HepG2 (cell line): ENCODE measurements at regions not wholly inside any gene's neighbourhood (a gene's known extent, or its start where the extent isn't known, plus 50 kb on each side); places are given as distances from the start of the nearest gene placed in this dataset.

Experiments
- CCDC6 ChIP-seq: sonication (generic); formaldehyde crosslinking; IDR thresholded peaks from 2 replicates; pipeline ENCODE4 v1.8.1; 2022; ENCODE audit warnings: mild to moderate bottlenecking, missing genetic modification reagents, moderate library complexity
- FOSL2 ChIP-seq: sonication (generic); formaldehyde crosslinking; IDR thresholded peaks from 2 replicates; pipeline ENCODE4 v1.4.0; 2020; ENCODE audit warnings: missing genetic modification reagents
- FOXO1 ChIP-seq: sonication (generic); formaldehyde crosslinking; IDR thresholded peaks from 2 replicates; pipeline ENCODE4 v1.4.0; 2020; ENCODE audit warnings: missing genetic modification reagents
- RAD21 ChIP-seq: fragments of 450-650 bp; formaldehyde crosslinking; IDR thresholded peaks from 2 replicates; pipeline ENCODE4 v1.5.0; 2020; ENCODE audit warnings: mild to moderate bottlenecking
- RBM39 ChIP-seq: fragments of 200-400 bp; formaldehyde crosslinking; IDR thresholded peaks from one replicate; pipeline ENCODE4 v1.6.1; 2018; ENCODE audit warnings: antibody characterized with exemption, mild to moderate bottlenecking, low read depth, low read length; ENCODE audit not compliant: poor library complexity, severe bottlenecking
- TAF15 ChIP-seq: fragments of 200-400 bp; formaldehyde crosslinking; IDR thresholded peaks from one replicate; pipeline ENCODE4 v1.6.1; 2018; ENCODE audit warnings: mild to moderate bottlenecking, low read depth, low read length; ENCODE audit not compliant: poor library complexity, severe bottlenecking
- THAP11 ChIP-seq: IDR thresholded peaks from 2 replicates; pipeline ENCODE4 v1.6.1; 2016; ENCODE audit warnings: missing biosample characterization, missing genetic modification reagents
- XBP1 ChIP-seq: sonication (generic); formaldehyde crosslinking; IDR thresholded peaks from 2 replicates; pipeline ENCODE4 v1.5.0; 2020; ENCODE audit warnings: missing genetic modification reagents
- XRCC5 ChIP-seq: fragments of 200-400 bp; formaldehyde crosslinking; optimal IDR thresholded peaks from 2 replicates; pipeline ENCODE3; 2017; ENCODE audit warnings: mild to moderate bottlenecking, low read length
- YY1 ChIP-seq: IDR thresholded peaks from 2 replicates; pipeline ENCODE4 v1.6.1; 2011; ENCODE audit warnings: low read length, low read depth, moderate library complexity, mild to moderate bottlenecking; ENCODE audit not compliant: insufficient read depth, insufficient replicate concordance
- ZKSCAN1 ChIP-seq: fragments of 150-350 bp; IDR thresholded peaks from 2 replicates; pipeline ENCODE4 v1.6.1; 2014; ENCODE audit warnings: low read length
- ZNF12 ChIP-seq: sonication (generic); formaldehyde crosslinking; IDR thresholded peaks from 2 replicates; pipeline ENCODE4 v1.5.0; 2020; ENCODE audit warnings: missing genetic modification reagents
- ZNF234 ChIP-seq: sonication (generic); formaldehyde crosslinking; conservative IDR thresholded peaks from 2 replicates; pipeline ENCODE4 v1.5.1; 2020; ENCODE audit warnings: mild to moderate bottlenecking, missing genetic modification reagents
- ZNF501 ChIP-seq: sonication (generic); formaldehyde crosslinking; IDR thresholded peaks from 2 replicates; pipeline ENCODE4 v1.5.1; 2020; ENCODE audit warnings: mild to moderate bottlenecking, moderate library complexity, missing genetic modification reagents
- ZNF678 ChIP-seq: sonication (generic); formaldehyde crosslinking; IDR thresholded peaks from 2 replicates; pipeline ENCODE4 v1.4.0; 2020; ENCODE audit warnings: mild to moderate bottlenecking, missing genetic modification reagents
- ZNF766 ChIP-seq: sonication (generic); formaldehyde crosslinking; IDR thresholded peaks from 2 replicates; pipeline ENCODE4 v1.5.0; 2020; ENCODE audit warnings: missing genetic modification reagents, borderline replicate concordance
- ZNF777 ChIP-seq: sonication (generic); formaldehyde crosslinking; IDR thresholded peaks from 2 replicates; pipeline ENCODE4 v1.4.0; 2020; ENCODE audit warnings: missing genetic modification reagents
- TF ChIP-seq, protein P1 (sequence below): sonication (generic); formaldehyde crosslinking; IDR thresholded peaks from 2 replicates; pipeline ENCODE4 v1.8.1; 2023; ENCODE audit warnings: mild to moderate bottlenecking, missing genetic modification reagents
- TF ChIP-seq, protein P2 (sequence below): sonication (generic); formaldehyde crosslinking; IDR thresholded peaks from 2 replicates; pipeline ENCODE4 v1.4.0; 2020; ENCODE audit warnings: missing genetic modification reagents, borderline replicate concordance
- TF ChIP-seq, protein P3 (sequence below): sonication (generic); formaldehyde crosslinking; IDR thresholded peaks from 2 replicates; pipeline ENCODE4 v1.4.0; 2020; ENCODE audit warnings: missing genetic modification reagents
- TF ChIP-seq, protein P4 (sequence below), 2 experiments: fragments of 450-650 bp in 1 of 2; sonication (generic) in 1 of 2; formaldehyde crosslinking; IDR thresholded peaks; 2 replicates each; pipeline versions ENCODE4 v1.5.0 to v1.8.0; 2020 to 2022; ENCODE audit warnings: mild to moderate bottlenecking in 1 of 2, missing genetic modification reagents in 1 of 2

DNA sequence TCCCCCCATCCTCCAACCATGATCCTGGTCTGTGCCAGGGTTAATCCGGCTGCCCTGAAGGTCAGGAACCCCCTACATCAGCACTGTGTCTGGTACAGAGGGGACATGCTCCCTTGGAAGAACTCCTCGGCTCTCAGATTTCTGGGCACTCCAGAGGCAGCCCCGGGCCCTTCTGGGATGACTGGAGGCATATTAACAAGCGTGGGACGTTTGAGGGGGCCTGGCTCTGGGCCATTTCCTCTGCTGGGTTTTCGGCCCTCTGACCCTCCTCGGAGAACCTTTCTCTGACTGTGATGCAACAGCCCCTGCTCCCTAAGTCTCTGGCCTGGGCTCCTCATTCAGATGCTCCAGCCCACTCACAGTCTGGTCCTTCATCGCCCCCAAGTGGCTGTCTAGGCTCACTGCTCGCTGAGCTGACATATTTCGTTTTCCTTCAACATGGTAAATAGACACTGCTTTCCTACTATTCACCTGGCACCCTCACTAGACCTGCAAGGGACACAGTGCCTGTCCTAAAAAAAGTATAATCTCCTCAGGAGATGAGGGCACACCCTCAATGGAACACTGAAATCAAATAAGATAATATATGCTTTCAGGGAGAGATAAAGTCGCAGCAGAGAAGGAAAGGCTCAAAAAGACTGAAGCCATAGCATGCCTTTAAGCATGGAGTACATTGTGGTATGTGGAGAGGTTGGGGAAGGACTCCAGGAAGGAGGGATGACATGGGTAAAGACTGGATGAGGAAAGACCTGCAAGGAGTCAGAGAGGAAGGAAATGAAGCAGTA, 404.7 kb upstream of the TRPC7 start (continued):
- TF ChIP-seq, protein P1, sequence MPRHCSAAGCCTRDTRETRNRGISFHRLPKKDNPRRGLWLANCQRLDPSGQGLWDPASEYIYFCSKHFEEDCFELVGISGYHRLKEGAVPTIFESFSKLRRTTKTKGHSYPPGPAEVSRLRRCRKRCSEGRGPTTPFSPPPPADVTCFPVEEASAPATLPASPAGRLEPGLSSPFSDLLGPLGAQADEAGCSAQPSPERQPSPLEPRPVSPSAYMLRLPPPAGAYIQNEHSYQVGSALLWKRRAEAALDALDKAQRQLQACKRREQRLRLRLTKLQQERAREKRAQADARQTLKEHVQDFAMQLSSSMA (CRISPR knock-in tag) = no peak
- TF ChIP-seq ZNF501 (CRISPR knock-in tag) (no peak), ZNF766 (no peak), ZNF678 (CRISPR knock-in tag) (no peak), RBM39 (no peak), FOXO1 (no peak), CCDC6 (CRISPR knock-in tag) (no peak), ZNF234 (no peak), TAF15 (no peak), ZKSCAN1 (no peak), ZNF777 (CRISPR knock-in tag) (no peak), YY1 (no peak), FOSL2 (CRISPR knock-in tag) (peak; percentile 68), THAP11 (CRISPR knock-in tag) (no peak), XBP1 (no peak), RAD21 (CRISPR knock-in tag) (peak; percentile 42; the same call in 1 of the 2 replicates), XRCC5 (peak; percentile 60), ZNF12 (CRISPR knock-in tag) (no peak)
- TF ChIP-seq, protein P2, sequence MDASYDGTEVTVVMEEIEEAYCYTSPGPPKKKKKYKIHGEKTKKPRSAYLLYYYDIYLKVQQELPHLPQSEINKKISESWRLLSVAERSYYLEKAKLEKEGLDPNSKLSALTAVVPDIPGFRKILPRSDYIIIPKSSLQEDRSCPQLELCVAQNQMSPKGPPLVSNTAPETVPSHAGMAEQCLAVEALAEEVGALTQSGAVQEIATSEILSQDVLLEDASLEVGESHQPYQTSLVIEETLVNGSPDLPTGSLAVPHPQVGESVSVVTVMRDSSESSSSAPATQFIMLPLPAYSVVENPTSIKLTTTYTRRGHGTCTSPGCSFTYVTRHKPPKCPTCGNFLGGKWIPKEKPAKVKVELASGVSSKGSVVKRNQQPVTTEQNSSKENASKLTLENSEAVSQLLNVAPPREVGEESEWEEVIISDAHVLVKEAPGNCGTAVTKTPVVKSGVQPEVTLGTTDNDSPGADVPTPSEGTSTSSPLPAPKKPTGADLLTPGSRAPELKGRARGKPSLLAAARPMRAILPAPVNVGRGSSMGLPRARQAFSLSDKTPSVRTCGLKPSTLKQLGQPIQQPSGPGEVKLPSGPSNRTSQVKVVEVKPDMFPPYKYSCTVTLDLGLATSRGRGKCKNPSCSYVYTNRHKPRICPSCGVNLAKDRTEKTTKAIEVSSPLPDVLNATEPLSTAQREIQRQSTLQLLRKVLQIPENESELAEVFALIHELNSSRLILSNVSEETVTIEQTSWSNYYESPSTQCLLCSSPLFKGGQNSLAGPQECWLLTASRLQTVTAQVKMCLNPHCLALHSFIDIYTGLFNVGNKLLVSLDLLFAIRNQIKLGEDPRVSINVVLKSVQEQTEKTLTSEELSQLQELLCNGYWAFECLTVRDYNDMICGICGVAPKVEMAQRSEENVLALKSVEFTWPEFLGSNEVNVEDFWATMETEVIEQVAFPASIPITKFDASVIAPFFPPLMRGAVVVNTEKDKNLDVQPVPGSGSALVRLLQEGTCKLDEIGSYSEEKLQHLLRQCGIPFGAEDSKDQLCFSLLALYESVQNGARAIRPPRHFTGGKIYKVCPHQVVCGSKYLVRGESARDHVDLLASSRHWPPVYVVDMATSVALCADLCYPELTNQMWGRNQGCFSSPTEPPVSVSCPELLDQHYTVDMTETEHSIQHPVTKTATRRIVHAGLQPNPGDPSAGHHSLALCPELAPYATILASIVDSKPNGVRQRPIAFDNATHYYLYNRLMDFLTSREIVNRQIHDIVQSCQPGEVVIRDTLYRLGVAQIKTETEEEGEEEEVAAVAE (CRISPR knock-in tag) = no peak
- TF ChIP-seq, protein P3, sequence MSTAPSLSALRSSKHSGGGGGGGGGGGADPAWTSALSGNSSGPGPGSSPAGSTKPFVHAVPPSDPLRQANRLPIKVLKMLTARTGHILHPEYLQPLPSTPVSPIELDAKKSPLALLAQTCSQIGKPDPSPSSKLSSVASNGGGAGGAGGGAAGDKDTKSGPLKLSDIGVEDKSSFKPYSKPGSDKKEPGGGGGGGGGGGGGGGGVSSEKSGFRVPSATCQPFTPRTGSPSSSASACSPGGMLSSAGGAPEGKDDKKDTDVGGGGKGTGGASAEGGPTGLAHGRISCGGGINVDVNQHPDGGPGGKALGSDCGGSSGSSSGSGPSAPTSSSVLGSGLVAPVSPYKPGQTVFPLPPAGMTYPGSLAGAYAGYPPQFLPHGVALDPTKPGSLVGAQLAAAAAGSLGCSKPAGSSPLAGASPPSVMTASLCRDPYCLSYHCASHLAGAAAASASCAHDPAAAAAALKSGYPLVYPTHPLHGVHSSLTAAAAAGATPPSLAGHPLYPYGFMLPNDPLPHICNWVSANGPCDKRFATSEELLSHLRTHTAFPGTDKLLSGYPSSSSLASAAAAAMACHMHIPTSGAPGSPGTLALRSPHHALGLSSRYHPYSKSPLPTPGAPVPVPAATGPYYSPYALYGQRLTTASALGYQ = no peak
- TF ChIP-seq, protein P4, sequence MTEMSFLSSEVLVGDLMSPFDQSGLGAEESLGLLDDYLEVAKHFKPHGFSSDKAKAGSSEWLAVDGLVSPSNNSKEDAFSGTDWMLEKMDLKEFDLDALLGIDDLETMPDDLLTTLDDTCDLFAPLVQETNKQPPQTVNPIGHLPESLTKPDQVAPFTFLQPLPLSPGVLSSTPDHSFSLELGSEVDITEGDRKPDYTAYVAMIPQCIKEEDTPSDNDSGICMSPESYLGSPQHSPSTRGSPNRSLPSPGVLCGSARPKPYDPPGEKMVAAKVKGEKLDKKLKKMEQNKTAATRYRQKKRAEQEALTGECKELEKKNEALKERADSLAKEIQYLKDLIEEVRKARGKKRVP (CRISPR knock-in tag; IDR thresholded peaks at IDR 0.05) = 0 out of 4 replicates have a peak, but pooled peaks of 1 of the 2 experiments have one; percentile 11
